ENCODE measurements at regions not wholly inside any gene's neighbourhood (a gene's known extent, or its start where the extent isn't known, plus 50 kb on each side); places are given as distances from the start of the nearest gene placed in this dataset.

GRCh38 chr7:124633740-124634139, 131.9 kb downstream of the GPR37 start (continued):
- TF ChIP-seq CHD7 (IDR thresholded peaks at IDR 0.05; ENCODE audit: insufficient replicate concordance, low read length), result no peak
- no peak for TF ChIP-seq CEBPB (IDR thresholded peaks at IDR 0.05; ENCODE audit: low read depth, low read length)
- TF ChIP-seq EP300 (IDR thresholded peaks at IDR 0.05; ENCODE audit: borderline replicate concordance in 1 of 2, low read depth in 2 of 2, low read length in 2 of 2), result no peak
- no peak for TF ChIP-seq SP1 (IDR thresholded peaks at IDR 0.05; ENCODE audit: low read depth, low read length)
- TF ChIP-seq SUZ12 (IDR thresholded peaks at IDR 0.05; ENCODE audit: low read length), result no peak
- no peak for TF ChIP-seq GTF2F1 (IDR thresholded peaks at IDR 0.05; ENCODE audit: borderline replicate concordance, low read depth, low read length)
- no peak for TF ChIP-seq EGR1 (IDR thresholded peaks at IDR 0.05; ENCODE audit: borderline replicate concordance, low read depth, low read length)
- TF ChIP-seq BCL11A (IDR thresholded peaks at IDR 0.05; ENCODE audit: low read depth in 2 of 2, low read length in 2 of 2), result no peak
- TF ChIP-seq HDAC6 (IDR thresholded peaks at IDR 0.05; ENCODE audit: low read depth, low read length), result no peak
- no peak for TF ChIP-seq CHD1 (IDR thresholded peaks at IDR 0.05; ENCODE audit: low read depth, low read length)
- no peak for TF ChIP-seq SP2 (IDR thresholded peaks at IDR 0.05; ENCODE audit: low read length)
- no peak for TF ChIP-seq POLR2A (IDR thresholded peaks at IDR 0.05; ENCODE audit: control extremely low read depth in 1 of 2, low read depth in 2 of 2, low read length in 2 of 2)
- TF ChIP-seq KDM1A (IDR thresholded peaks at IDR 0.05; ENCODE audit: borderline replicate concordance, low read length), result no peak
